SKM-1 (cell line): ENCODE measurements at regions not wholly inside any gene's neighbourhood (a gene's known extent, or its start where the extent isn't known, plus 50 kb on each side); places are given as distances from the start of the nearest gene placed in this dataset.

ENCODE experiments used
- DNase-seq: peaks from one replicate; lab custom pipeline; 2025; ENCODE audit not compliant: unreplicated experiment; lab: John Stamatoyannopoulos, UW

GRCh38 chr14:62002642-62003041 lies 240.4 kb downstream of the SNAPC1 start:
- no peak for DNase-seq

DNA sequence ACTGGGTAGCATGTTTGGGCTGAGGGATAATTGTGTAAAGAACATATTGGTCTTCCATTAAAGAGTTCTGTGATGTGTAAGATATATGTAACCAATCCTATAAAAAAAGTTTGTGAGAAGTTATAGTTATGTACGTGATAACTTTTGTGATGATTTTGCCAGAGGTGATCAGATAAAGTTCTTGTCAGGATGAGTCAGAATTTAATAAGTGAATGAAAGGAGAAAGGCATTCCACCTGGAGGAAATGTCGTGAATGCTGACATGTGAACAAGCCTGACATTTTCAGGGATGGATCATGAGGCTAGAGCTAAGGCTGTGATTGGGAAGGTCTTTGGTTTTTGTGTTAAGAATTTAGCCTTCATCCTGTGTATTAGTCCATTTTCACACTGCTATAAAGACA lies 241.5 kb downstream of the SNAPC1 start:
- no peak for DNase-seq

DNA sequence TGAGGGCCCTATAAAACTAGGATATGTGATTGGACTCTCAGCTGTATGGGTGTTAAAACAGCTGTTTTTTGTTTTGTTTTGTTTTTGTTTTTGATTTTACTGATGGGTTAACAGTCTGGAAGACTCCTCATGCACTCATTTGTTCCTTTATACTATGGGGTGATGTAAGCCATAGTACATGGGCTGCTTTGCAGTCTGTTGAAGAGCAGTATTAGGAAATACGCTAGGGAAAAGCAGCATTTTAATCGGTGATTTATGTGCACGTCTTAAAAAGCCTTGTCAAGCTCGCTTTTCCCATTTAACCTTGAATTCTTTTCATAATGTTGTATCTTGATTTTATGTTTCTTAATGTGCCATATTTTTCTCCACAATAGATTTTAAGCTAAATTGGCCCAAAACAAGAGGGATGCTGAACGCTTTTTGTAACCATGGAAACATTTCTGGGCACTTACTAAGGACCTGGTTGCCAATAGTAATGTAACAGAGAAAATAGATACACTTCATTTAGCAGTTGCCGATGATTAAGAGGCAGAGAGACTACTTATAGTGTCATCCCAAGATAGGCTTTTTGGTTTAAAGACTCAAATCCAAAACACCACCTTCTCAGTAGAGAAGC lies 244.0 kb downstream of the SNAPC1 start:
- no peak for DNase-seq

DNA sequence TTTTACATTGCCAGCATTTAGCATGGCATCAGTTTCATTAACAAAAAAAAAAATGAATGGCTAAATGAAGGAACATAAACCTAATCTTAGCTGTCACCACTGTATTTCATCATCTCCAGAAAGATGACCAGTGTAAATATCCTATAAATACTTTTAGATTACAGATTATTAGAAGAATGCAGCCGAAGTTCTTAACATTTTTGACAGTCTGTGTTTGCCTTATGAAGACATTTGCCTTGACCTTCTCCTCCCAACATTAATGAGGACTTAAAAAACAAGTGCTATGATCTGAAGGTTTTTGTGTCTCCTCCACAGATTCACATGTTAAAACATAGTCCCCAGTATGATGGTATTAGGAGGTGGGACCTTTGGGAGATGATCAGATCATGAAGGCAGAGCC lies 253.0 kb downstream of the SNAPC1 start:
- DNase-seq: no peak

GRCh38 chr14:62015945-62016344 lies 253.7 kb downstream of the SNAPC1 start:
- DNase-seq: no peak

DNA sequence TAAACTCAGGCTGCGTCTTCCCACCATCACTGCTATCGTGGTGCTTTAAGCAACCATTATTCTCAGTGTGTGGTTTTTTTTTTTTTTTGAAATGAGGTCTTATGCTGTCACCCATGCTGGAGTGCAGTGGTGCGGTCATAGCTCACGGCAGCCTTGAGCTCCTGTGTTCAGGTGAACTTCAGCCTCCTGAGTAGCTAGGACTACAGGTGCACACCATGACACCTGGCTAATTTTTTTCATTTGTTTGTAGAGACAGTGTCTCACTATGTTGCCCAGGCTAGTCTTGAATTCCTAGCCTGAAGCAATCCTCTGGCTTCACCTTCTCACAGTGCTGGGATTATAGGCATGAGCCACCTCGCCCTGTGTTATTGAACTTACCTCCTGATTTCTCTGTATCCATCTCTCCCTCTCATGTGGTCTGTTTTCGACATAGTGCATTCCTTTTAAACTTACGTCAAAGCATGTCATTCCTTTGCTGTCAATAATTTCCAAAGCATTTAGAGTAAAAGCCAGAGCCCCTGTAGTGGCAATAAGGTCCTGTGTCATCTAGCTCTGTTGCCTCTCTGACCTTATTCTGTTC lies 255.5 kb downstream of the SNAPC1 start:
- DNase-seq: no peak

DNA sequence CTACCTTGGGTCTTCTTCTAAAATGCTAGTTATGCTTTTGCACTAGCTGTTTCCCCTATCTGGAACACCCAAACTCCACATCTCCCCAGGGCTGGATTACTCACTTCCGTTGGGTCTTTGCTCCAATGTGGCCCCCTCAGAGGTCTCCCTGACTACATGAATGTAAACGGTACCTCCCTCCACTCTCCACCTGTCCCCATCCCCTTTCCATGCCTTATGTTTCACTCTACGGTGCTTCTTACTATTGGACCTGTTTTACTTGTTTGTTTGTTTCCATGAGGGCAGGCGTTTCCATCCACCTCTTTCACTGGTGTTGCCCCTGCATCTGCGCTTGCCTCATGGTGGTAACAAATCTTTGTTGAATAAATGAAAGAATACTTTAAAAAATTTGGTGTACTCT lies 256.4 kb downstream of the SNAPC1 start:
- no peak for DNase-seq

GRCh38 chr14:62027958-62028357 lies 265.7 kb downstream of the SNAPC1 start:
- DNase-seq: no peak

DNA sequence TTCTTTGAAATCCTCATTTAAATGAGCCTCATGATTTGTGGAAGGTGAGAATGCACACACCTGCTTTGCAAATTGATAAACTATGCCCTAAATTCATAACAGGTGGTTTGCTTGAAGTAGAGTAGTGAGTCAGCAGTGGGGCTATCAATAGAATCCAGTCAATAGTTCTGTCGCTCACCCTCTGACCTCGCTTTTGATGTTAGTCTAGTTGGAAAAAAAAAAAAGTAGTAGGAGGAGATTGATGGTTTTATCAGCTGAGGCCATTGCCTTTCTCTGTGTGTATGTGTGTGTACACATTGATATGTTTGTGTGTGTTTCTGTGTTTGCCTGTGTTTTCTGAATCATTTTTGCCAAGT lies 267.3 kb downstream of the SNAPC1 start:
- DNase-seq: no peak

- DNase-seq: no peak
Observed at GRCh38 chr14:62030387-62030786, 268.2 kb downstream of the SNAPC1 start.

DNA sequence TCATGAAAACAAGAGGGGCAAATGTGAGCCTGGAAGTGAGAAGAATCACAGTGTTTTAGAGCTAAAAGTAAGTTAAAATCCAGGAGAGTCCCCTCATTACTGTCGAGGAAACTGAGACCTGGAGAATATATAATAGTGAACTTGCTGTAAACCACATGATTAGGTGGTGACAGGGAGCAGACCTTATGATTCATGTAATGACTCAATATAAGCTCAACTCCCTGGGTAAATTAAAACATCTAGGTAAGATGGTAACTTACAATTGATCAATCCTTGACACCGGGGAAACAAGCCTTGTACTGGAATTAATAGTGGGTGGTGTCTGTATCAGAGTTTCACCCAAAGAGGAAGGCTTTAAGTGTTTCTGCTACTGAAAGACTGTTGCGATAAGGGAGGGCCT lies 269.3 kb downstream of the SNAPC1 start:
- DNase-seq: no peak

DNA sequence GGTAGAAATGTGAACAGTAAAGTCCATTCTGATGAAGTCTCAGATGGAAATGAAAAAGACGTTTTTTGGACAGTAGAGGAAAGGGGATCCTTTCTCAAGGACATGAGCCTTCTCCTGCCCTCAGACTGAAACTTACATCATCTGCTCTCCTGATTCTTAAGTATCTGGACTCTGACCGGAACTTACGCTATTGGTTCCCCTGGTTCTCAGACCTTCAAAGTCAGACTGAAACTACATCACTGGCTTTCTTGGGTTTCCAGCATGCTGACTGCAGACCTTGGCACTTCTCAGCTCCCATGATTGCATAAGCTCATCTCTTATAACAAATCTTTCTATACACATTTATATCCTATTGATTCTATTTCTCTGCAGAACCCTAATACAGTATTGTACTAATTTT lies 291.0 kb downstream of the SNAPC1 start:
- DNase-seq: no peak

GRCh38 chr14:62056789-62057188 lies 294.6 kb downstream of the SNAPC1 start:
- DNase-seq: no peak

DNA sequence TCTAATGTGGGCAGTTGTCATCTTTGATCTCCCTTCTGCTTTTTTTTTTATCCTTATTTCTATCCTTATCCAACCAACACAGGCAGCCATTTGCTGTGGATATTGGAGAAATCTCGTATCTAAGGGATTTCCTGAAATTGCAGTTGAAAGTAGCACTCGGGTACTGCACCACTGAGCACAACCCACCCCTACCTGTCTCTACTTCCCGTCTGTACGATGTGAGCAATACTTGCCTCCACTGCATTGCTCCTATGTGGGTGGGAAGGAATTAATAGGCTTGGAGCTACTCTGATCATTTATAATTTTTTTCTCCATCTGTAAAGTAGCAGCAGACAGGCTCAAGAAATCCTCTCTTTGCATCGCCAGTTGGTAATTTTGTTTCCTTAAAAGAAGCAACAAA lies 300.4 kb downstream of the SNAPC1 start:
- no peak for DNase-seq

DNA sequence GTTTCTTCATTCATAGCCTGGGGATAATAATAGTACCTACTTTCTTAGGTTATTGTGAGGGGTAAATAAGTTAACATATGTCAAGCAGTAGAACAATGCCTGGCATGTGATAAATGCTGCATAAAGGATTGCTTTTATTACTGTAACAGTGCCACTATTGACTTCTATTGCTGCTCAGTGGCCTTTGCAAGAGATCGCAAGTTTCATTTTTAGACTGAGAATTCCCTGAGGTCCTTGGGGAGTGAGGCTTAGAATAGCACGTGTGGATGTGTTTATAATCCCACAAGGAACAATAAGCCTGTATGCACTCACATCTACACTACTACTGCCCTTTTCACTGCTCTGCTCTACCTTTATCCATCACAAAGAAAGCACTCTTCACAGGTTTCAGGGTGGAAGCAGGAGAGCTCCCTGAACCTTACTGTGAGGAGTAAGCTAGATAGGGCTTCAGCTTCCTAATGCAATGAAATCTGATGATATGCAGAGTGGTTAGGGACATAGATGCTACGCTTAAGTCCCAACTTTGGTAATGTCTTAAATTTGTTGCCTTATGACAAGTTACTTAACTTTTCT lies 302.6 kb downstream of the SNAPC1 start:
- DNase-seq: no peak

- no peak for DNase-seq
Observed at GRCh38 chr14:62066304-62066703, 304.1 kb downstream of the SNAPC1 start.

DNA sequence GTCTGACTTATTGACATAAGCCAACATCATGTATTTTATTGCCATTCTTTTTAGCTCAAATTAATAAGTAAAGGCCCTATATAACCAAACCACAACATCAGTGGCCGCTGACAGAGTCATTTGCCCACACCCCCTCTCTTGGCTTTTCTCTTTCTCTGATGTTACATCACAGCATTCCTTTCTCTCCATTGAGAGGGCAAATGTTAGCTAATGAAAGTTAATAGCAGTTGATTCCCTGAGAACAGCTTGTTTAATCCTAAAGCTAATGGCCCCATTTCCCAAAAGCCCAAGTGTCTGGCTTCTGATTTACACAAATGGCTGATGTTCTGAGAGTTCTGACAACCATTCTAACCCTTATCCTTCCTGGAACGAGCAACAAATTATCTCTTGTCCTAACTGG lies 308.8 kb downstream of the SNAPC1 start:
- DNase-seq: no peak

DNA sequence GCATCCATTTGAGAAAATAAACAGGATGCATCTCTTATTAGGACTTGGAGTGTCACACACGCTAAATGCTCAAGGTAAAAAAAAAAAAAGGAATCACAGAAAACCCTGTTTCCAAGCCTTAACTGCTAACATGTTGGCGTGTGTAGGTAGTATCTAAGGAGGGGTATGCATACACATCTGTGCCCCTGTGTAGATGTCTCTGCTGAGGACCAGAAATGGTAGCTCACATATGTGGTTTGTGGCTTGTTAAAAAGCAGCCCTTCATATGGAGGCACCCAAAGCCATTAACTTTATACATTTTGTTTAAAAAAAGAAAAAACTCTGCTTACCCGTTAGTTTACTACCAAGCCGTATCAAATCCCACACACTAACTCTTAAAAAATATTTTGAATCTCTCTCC lies 314.1 kb downstream of the SNAPC1 start:
- no peak for DNase-seq

DNA sequence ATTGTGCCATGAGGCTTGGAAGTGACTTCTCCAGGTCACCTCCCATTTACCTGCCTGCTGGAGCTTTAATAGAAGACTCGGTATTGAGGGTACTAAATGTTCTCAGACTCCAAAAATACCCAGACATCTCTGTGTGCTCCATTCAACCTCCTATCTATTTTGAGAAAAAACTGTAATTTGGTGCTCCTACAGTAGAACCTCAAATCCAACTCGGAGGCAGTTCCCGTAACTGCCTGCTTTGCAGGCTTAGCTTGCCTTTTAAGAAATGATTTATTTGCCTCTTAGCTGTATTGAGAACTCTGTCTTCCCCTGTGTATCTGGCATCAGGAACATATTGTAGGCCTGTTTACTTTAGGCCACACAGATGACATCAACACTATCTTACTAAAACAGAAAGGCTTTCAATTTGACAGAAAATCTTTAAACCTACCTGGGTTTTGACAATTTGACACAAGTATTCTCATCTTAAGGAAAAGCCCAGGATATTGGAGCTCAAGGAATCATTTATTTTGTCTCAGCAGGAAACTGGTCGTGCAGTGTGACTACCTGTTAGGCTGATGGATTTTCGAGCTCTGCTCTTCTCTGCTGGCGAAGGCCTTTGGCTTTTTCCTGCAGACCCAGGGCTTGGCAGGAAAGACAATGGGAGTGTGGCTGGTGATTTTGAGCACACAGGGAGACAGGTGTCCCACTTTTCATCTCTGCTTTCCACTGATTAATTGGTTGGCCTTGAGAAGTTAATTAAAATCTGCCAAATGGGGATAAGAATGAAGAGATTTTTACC lies 314.8 kb downstream of the SNAPC1 start:
- DNase-seq: no peak

DNA sequence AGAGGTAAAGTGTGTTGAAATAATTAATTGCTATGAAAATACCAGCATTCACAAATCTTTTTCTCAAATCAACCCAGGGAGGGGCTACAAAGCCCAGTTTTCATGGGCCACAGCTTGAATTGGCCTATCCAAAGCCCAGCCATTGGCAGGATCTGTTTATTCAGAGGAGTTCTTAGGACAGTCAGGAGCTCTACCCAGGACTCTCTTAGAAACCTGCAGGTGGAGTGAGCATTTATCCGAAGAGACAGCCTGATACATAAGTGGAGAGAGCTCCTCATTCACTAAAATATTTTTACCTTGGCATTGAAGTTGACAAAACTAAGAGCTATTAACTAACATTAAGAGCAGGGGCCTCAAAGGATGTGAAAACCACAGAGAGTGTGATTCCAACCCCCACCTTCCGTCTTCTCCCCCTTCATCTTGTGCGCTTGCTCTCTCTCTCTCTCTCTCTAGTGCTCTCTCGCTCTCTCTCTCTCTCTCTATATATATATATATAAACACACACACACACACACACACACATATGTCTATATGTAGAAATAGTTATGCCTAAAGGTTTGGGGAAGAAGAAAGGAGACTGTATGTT lies 315.5 kb downstream of the SNAPC1 start:
- no peak for DNase-seq

DNA sequence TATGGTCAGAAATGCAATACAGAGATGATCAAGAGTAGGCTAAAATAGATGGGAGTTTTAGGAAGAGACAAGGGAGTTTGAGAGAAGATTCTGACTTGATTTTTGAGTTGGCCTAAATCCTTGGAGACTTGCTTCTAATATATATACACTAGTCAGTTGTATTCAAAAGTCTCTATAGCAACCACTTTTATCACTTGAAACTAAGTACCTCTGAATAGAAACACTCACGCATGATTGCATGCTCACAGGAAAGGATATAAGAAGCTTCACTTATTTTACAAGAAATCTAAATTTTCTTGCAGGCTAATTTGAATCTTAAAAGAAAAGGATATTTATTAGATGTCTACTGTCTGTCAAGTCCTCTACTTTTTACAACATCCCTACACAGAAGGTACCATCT lies 316.8 kb downstream of the SNAPC1 start:
- DNase-seq: no peak
